ENCODE measurements at regions not wholly inside any gene's neighbourhood (a gene's known extent, or its start where the extent isn't known, plus 50 kb on each side); places are given as distances from the start of the nearest gene placed in this dataset.

DNA sequence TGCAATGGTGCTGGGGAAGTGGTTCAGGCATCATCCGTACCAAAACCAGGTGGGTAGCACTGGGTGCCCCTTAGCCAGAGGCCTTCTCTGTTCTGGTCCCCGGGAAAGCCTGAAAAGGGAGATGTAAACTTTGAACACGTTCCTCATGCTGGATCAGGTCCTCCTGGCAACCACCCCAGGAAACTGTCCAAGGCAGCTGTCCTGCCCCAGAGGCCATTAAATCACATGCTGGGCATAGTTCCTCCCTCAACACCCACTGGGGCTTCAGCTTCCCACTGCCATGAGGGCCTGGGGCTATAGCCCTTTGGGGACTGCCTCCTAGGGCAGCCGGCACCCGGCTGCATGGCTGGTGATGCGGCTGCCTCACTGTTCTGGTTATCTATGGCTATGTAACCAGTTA lies 228.9 kb upstream of the MVB12B start:
- no peak overlapping the region for H3K4me3 ChIP-seq (replicated peaks in 1 of 2; ENCODE audit: low read depth in 1 of 2, low read length in 2 of 2)
- no peaks in the 10 kb centered on the region for H3K27me3 ChIP-seq (ENCODE audit: insufficient read depth, low read length)
- no peaks in the 10 kb centered on the region for H3K9me2 ChIP-seq (ENCODE audit: insufficient read depth)
- no peak overlapping the region for H3K27ac ChIP-seq (ENCODE audit: low read depth, low read length)
- no peak for DNase-seq (ENCODE audit: low read depth, low spot score)
- H3K9me3 ChIP-seq (ENCODE audit: control insufficient read depth in 1 of 2, insufficient read depth in 1 of 2, low read depth in 1 of 2, low read length in 2 of 2): no peaks in the 10 kb centered on the region
- TF ChIP-seq EZH2 (IDR thresholded peaks at IDR 0.05): no peak
- TF ChIP-seq POLR2AphosphoS5 (IDR thresholded peaks at IDR 0.05; ENCODE audit: low read depth, low read length): no peak
- no peak for TF ChIP-seq CEBPB (IDR thresholded peaks at IDR 0.05; ENCODE audit: low read depth)
- no peak for TF ChIP-seq SRF (IDR thresholded peaks at IDR 0.05; ENCODE audit: low read depth)
- TF ChIP-seq FOSL1 (IDR thresholded peaks at IDR 0.05; ENCODE audit: low read depth): no peak
- TF ChIP-seq MAX (IDR thresholded peaks at IDR 0.05): no peak
- TF ChIP-seq ZFX (IDR thresholded peaks at IDR 0.05): no peak
- TF ChIP-seq ZNF274 (IDR thresholded peaks at IDR 0.05; ENCODE audit: low read depth, low read length): no peak
- no peak for TF ChIP-seq RAD21 (IDR thresholded peaks at IDR 0.05; ENCODE audit: low read depth)
- TF ChIP-seq CBX3 (IDR thresholded peaks at IDR 0.05; ENCODE audit: low read depth): no peak
- H3K79me2 ChIP-seq (ENCODE audit: insufficient read depth, low read length): no peaks in the 10 kb centered on the region
- no peak overlapping the region for H3K9ac ChIP-seq (ENCODE audit: low read length)
- H3K4me2 ChIP-seq (ENCODE audit: low read length): no peak overlapping the region
- no peaks in the 10 kb centered on the region for H3K4me1 ChIP-seq (ENCODE audit: control insufficient read depth in 1 of 2, insufficient read depth in 2 of 2, low read length in 2 of 2)
- H2AFZ ChIP-seq (ENCODE audit: low read depth, low read length, poor library complexity, severe bottlenecking): no peak overlapping the region
- CTCF ChIA-PET: no interaction called here
- H4K20me1 ChIP-seq (ENCODE audit: insufficient read depth): no peaks in the 10 kb centered on the region
- no peak for ATAC-seq
- POLR2A ChIA-PET: no interaction called here
- no peaks in the 10 kb centered on the region for H3K36me3 ChIP-seq (ENCODE audit: control insufficient read depth in 1 of 2, insufficient read depth in 2 of 2, low read length in 2 of 2)
- BruUV-seq (replicated peaks): no TSS peak
- RAD21 ChIA-PET (ENCODE audit: low non-redundant PET in 1 of 2, low total read pairs in 2 of 2, uncharacterized antibody in 2 of 2, unreplicated experiment in 2 of 2): no interaction called here
- intact Hi-C loops (cut with micrococcal nuclease): no loop called here

- H2AFZ ChIP-seq (ENCODE audit: low read depth, low read length, poor library complexity, severe bottlenecking): no peak overlapping the region
- ChIA-PET RAD21 (ENCODE audit: low non-redundant PET in 1 of 2, low total read pairs in 2 of 2, uncharacterized antibody in 2 of 2, unreplicated experiment in 2 of 2) (no interaction called here), POLR2A (no interaction called here), CTCF (no interaction called here)
- no peak overlapping the region for H3K4me2 ChIP-seq (ENCODE audit: low read length)
- no peaks in the 10 kb centered on the region for H4K20me1 ChIP-seq (ENCODE audit: insufficient read depth)
- DNase-seq (ENCODE audit: low read depth, low spot score) (no peak), ATAC-seq (no peak)
- H3K79me2 ChIP-seq (ENCODE audit: insufficient read depth, low read length): no peaks in the 10 kb centered on the region
- no peaks in the 10 kb centered on the region for H3K9me3 ChIP-seq (ENCODE audit: control insufficient read depth in 1 of 2, insufficient read depth in 1 of 2, low read depth in 1 of 2, low read length in 2 of 2)
- H3K36me3 ChIP-seq (ENCODE audit: control insufficient read depth in 1 of 2, insufficient read depth in 2 of 2, low read length in 2 of 2): no peaks in the 10 kb centered on the region
- TF ChIP-seq ZBTB33 (IDR thresholded peaks at IDR 0.05; ENCODE audit: extremely low read depth, insufficient replicate concordance, low read length): no peak
- TF ChIP-seq, protein P1, sequence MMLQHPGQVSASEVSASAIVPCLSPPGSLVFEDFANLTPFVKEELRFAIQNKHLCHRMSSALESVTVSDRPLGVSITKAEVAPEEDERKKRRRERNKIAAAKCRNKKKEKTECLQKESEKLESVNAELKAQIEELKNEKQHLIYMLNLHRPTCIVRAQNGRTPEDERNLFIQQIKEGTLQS (IDR thresholded peaks at IDR 0.05): no peak
- TF ChIP-seq ELF1 (IDR thresholded peaks at IDR 0.05; ENCODE audit: borderline replicate concordance, low read depth): no peak
- no peak for TF ChIP-seq CBX3 (IDR thresholded peaks at IDR 0.05; ENCODE audit: low read depth)
- H3K4me1 ChIP-seq (ENCODE audit: control insufficient read depth in 1 of 2, insufficient read depth in 2 of 2, low read length in 2 of 2): no peaks in the 10 kb centered on the region
- BruUV-seq (replicated peaks): no TSS peak
- H3K9me2 ChIP-seq (ENCODE audit: insufficient read depth): no peaks in the 10 kb centered on the region
- no peak overlapping the region for H3K27ac ChIP-seq (ENCODE audit: low read depth, low read length)
- no peak overlapping the region for H3K4me3 ChIP-seq (replicated peaks in 1 of 2; ENCODE audit: low read depth in 1 of 2, low read length in 2 of 2)
- peaks cover 7% of the 10 kb centered on the region; the same call in 1 of the 2 replicates for H3K27me3 ChIP-seq (ENCODE audit: insufficient read depth, low read length)
- intact Hi-C loops (cut with micrococcal nuclease): no loop called here
- no peak overlapping the region for H3K9ac ChIP-seq (ENCODE audit: low read length)
These were observed 220.2 kb upstream of the MVB12B start for GRCh38 chr9:126106404-126106803.

Data from HCT116 (cell line).